HepG2 (cell line): ENCODE measurements at regions not wholly inside any gene's neighbourhood (a gene's known extent, or its start where the extent isn't known, plus 50 kb on each side); places are given as distances from the start of the nearest gene placed in this dataset.

ENCODE experiments used
- ATAC-seq: fragments of 200-7000 bp; cut with Tn5 transposase; 3 replicates; pipeline ENCODE4 v1.9.1; 2020; ENCODE audit warnings: mild to moderate bottlenecking, moderate library complexity
- BruUV-seq: library from RNA; stranded (reverse); fragments of 400-500 nt; replicated peaks from 2 replicates; lab custom pipeline; 2021; lab: Mats Ljungman, UMichigan
- CTCF ChIA-PET: fragments of 300-600 bp; formaldehyde crosslinking; extraction: SDS; loops from one replicate; lab custom pipeline; 2021; ENCODE audit warnings: low total read pairs, inconsistent platforms, low intra/inter-chr PET ratio; lab: Yijun Ruan, JAX
- POLR2A ChIA-PET: fragments of 350-600 bp; sonication (Branson Sonifier 250); formaldehyde crosslinking; loops from one replicate; lab custom pipeline; 2020; ENCODE audit warnings: antibody characterized with exemption, inconsistent platforms; lab: Yijun Ruan, JAX
- DNase-seq: peaks from one replicate; pipeline ENCODE4 v3.0.0-alpha.2; 2015; ENCODE audit warnings: low spot score
- FAIRE-seq: peaks from 3 replicates; lab custom pipeline; 2011; peaks lifted over from hg19 to GRCh38; lab: Jason Lieb, UNC
- H2AFZ ChIP-seq: one replicate; pipeline ENCODE4 v1.6.1; 2011; ENCODE audit warnings: low read length, inconsistent platforms
- H3K27ac ChIP-seq: fragments of 300-600 bp; 3 replicates; pipeline ENCODE4 v1.8.0; 2011; ENCODE audit warnings: mixed run types, mild to moderate bottlenecking, mixed read lengths, low read length, inconsistent platforms; ENCODE audit not compliant: insufficient read depth; ENCODE audit errors: extremely low read length
- H3K27me3 ChIP-seq, 2 experiments: fragments of 200-600 bp in 1 of 2; 2 replicates in 1 of 2; 3 replicates in 1 of 2; pipeline versions ENCODE4 v1.6.0 to v1.8.0; 2011; ENCODE audit warnings: low read length in 2 of 2, mild to moderate bottlenecking in 2 of 2, moderate library complexity in 2 of 2, inconsistent platforms in 1 of 2; ENCODE audit not compliant: insufficient read depth in 2 of 2, control insufficient read depth in 1 of 2
- H3K36me3 ChIP-seq, 2 experiments: fragments of 200-600 bp in 1 of 2; replicated peaks in 1 of 2; 2 replicates in 1 of 2; 3 replicates in 1 of 2; pipeline versions ENCODE4 v1.5.1 to v1.8.0; 2011; ENCODE audit warnings: low read length in 2 of 2, inconsistent platforms in 1 of 2; ENCODE audit not compliant: insufficient read depth in 2 of 2, control insufficient read depth in 1 of 2
- H3K4me1 ChIP-seq: 2 replicates; pipeline ENCODE4 v1.5.1; 2012; ENCODE audit warnings: low read length, inconsistent platforms; ENCODE audit not compliant: insufficient read depth
- H3K4me2 ChIP-seq: 2 replicates; pipeline ENCODE4 v1.6.0; 2011; ENCODE audit warnings: low read depth, low read length, inconsistent platforms
- H3K4me3 ChIP-seq, 3 experiments: fragments of 200-600 bp in 1 of 3; sonication (generic), shearing (Covaris generic) in 1 of 3; replicated peaks in 1 of 3; 2 replicates each; pipeline ENCODE4 v1.5.1; 2011 to 2016; ENCODE audit warnings: low read length in 3 of 3, inconsistent platforms in 2 of 3, low read depth in 2 of 3, mild to moderate bottlenecking in 2 of 3, control low read depth in 1 of 3, mixed read lengths in 1 of 3; ENCODE audit not compliant: insufficient read depth in 1 of 3
- H3K79me2 ChIP-seq: one replicate; pipeline ENCODE4 v1.6.1; 2011; ENCODE audit warnings: low read length, inconsistent platforms; ENCODE audit not compliant: insufficient read depth
- H3K9ac ChIP-seq: 2 replicates; pipeline ENCODE4 v1.6.0; 2011; ENCODE audit warnings: mild to moderate bottlenecking, low read depth, low read length, inconsistent platforms; ENCODE audit not compliant: insufficient read depth
- H3K9me3 ChIP-seq: 2 replicates; pipeline ENCODE4 v1.5.1; 2012; ENCODE audit warnings: mild to moderate bottlenecking, low read length
- H4K20me1 ChIP-seq: 2 replicates; pipeline ENCODE4 v1.6.0; 2011; ENCODE audit warnings: inconsistent platforms, mild to moderate bottlenecking, low read length, moderate library complexity; ENCODE audit not compliant: insufficient read depth
- CHD2 ChIP-seq: IDR thresholded peaks from 2 replicates; pipeline ENCODE4 v1.6.1; 2011; ENCODE audit warnings: low read depth, low read length, improper control_type of control experiment
- DMAP1 ChIP-seq: IDR thresholded peaks from 2 replicates; pipeline ENCODE4 v1.6.1; 2016
- HOXA9 ChIP-seq: sonication (generic); formaldehyde crosslinking; IDR thresholded peaks from 2 replicates; pipeline ENCODE4 v1.8.1; 2022; ENCODE audit warnings: missing genetic modification reagents, mild to moderate bottlenecking, moderate library complexity, borderline replicate concordance
- PCBP2 ChIP-seq: fragments of 200-400 bp; formaldehyde crosslinking; optimal IDR thresholded peaks from 2 replicates; pipeline ENCODE3; 2018; ENCODE audit warnings: low read length, low read depth; ENCODE audit not compliant: poor library complexity, severe bottlenecking
- SIN3B ChIP-seq: fragments of 150-350 bp; IDR thresholded peaks from 2 replicates; pipeline ENCODE4 v1.6.1; 2014; ENCODE audit warnings: low read length
- ZBTB26 ChIP-seq: IDR thresholded peaks from 2 replicates; pipeline ENCODE4 v1.6.1; 2016; ENCODE audit warnings: missing compliant biosample characterization, missing genetic modification reagents, borderline replicate concordance
- ZC3H13 ChIP-seq: sonication (generic); formaldehyde crosslinking; IDR thresholded peaks from 2 replicates; pipeline ENCODE4 v1.8.1; 2023; ENCODE audit warnings: mild to moderate bottlenecking, missing genetic modification reagents, moderate library complexity
- ZFAT ChIP-seq: sonication (generic); formaldehyde crosslinking; conservative IDR thresholded peaks from 2 replicates; pipeline ENCODE4 v1.8.1; 2023; ENCODE audit warnings: missing genetic modification reagents, inconsistent platforms
- ZNF557 ChIP-seq: sonication (generic); formaldehyde crosslinking; IDR thresholded peaks from 2 replicates; pipeline ENCODE4 v1.4.0; 2020; ENCODE audit warnings: missing genetic modification reagents
- WGBS: methylation state at CpG from one replicate; pipeline ENCODE4 v1.1.6; 2017; ENCODE audit warnings: low lambda C conversion rate; 5-methylcytosine and 5-hydroxymethylcytosine counted together
- in situ Hi-C: cut with HindIII; loops from 2 replicates; pipeline ENCODE4 v1.10.0; 2017; ENCODE audit warnings: low pct_unique_long_range_greater_than_20kb; ENCODE audit not compliant: extremely low pct_ligation_motif_present
- intact Hi-C: fragments of 100-400 bp; cut with micrococcal nuclease; formaldehyde crosslinking; loops from one replicate; pipeline ENCODE4 v1.10.0; 2022; ENCODE audit not compliant: unreplicated experiment
- TF ChIP-seq, protein P1 (sequence below): IDR thresholded peaks from 2 replicates; pipeline ENCODE4 v1.6.1; 2016; ENCODE audit warnings: missing biosample characterization, missing genetic modification reagents, low read depth
- TF ChIP-seq, protein P2 (sequence below): sonication (generic); formaldehyde crosslinking; IDR thresholded peaks from 2 replicates; pipeline ENCODE4 v1.4.0; 2020; ENCODE audit warnings: missing genetic modification reagents

DNA sequence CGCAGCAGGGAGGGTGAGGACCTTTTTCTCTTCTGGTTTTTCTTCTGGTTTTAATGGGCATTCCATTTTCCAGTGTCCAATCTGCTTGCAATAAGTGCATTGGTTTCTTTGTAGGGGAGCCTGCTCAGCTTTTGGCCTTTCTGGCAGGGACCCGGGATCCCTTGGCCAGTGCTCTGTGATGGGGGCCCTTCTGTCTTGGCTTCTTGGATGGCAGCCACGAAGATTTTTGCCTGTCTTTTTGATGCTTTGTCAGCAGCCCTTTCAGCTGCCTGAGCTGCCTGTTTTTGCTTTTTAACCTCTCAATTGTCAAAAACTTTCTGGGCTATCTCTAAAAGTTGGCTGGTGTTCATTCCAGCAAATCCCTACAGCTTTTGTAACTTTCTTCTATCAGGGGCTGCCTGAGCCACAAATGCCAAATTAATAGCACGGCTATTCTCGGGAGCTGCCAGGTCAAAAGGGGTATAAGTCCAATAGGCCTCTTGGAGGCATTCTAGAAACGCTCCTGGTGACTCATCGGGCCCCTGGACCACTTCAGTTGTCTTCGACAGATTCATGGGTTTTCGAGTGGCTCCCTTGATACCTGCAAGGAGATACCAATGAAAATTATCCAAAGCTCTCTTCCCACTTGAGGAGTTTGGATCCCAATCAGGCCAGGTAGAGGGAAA, 179.9 kb upstream of the MBL2 start:
- H3K4me2 ChIP-seq: peak overlapping the region; percentile 33; the same call in 1 of the 2 replicates
- H3K9ac ChIP-seq: no peak overlapping the region
- H4K20me1 ChIP-seq: no peaks in the 10 kb centered on the region
- no peak overlapping the region for H3K4me3 ChIP-seq
- no peaks in the 10 kb centered on the region for H3K79me2 ChIP-seq
- peaks cover 11% of the 10 kb centered on the region for H3K4me1 ChIP-seq
- no peak overlapping the region for H3K27ac ChIP-seq
- ChIA-PET CTCF (no interaction called here), POLR2A (no interaction called here)
- 58% methylated on average over 9 of the region's 9 CpGs for WGBS
- in situ Hi-C loops (no loop called here), intact Hi-C loops (loop anchor here (5.0 kb wide), 3 partner anchors 75 to 325 kb away; no protein-coding TSS in a partner anchor)
- FAIRE-seq (no peak), ATAC-seq (no peak), DNase-seq (no peak)
- no peak overlapping the region for H2AFZ ChIP-seq
- TF ChIP-seq PCBP2: no peak
- no peak for TF ChIP-seq SIN3B
- no peak for TF ChIP-seq ZBTB26 (CRISPR knock-in tag)
- TF ChIP-seq, protein P1, sequence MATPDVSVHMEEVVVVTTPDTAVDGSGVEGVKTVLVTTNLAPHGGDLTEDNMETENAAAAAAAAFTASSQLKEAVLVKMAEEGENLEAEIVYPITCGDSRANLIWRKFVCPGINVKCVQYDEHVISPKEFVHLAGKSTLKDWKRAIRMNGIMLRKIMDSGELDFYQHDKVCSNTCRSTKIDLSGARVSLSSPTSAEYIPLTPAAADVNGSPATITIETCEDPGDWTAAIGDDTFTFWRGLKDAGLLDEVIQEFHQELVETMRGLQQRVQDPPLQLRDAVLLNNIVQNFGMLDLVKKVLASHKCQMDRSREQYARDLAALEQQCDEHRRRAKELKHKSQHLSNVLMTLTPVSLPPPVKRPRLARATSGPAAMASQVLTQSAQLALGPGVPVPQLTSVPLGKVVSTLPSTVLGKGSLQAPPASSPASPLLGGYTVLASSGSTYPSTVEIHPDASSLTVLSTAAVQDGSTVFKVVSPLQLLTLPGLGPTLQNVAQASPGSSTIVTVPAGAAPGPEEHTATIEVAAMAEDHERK (CRISPR knock-in tag): no peak
- TF ChIP-seq HOXA9 (CRISPR knock-in tag): no peak
- TF ChIP-seq ZNF557: no peak
- TF ChIP-seq, protein P2, sequence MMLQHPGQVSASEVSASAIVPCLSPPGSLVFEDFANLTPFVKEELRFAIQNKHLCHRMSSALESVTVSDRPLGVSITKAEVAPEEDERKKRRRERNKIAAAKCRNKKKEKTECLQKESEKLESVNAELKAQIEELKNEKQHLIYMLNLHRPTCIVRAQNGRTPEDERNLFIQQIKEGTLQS (CRISPR knock-in tag): no peak
- no peak for TF ChIP-seq ZFAT (CRISPR knock-in tag)
- no peak for TF ChIP-seq CHD2
- no peak for TF ChIP-seq DMAP1
- TF ChIP-seq ZC3H13 (CRISPR knock-in tag): no peak
- no TSS peak for BruUV-seq
- no peaks in the 10 kb centered on the region for H3K36me3 ChIP-seq
- H3K9me3 ChIP-seq: no peaks in the 10 kb centered on the region
- peaks cover 0 to 7% of the 10 kb centered on the region in 2 experiments; a peak in 2 of 5 replicates for H3K27me3 ChIP-seq
